Transverse colon (tissue), 3 donors: ENCODE measurements at regions not wholly inside any gene's neighbourhood (a gene's known extent, or its start where the extent isn't known, plus 50 kb on each side); places are given as distances from the start of the nearest gene placed in this dataset.
"Not testable (repeated sequence)": the region's sequence is repeated elsewhere in the genome, so short reads cannot be mapped to it uniquely, and the experiment has no call there.

ENCODE experiments used
- CTCF ChIP-seq, 5 experiments: fragments of 200-600 bp in 3 of 5; fragments of 450-650 bp in 2 of 5; sonication (generic) in 3 of 5; IDR thresholded peaks; 1 replicate in 2 of 5; 2 replicates in 3 of 5; pipeline ENCODE4 v1.5.1; 2016 to 2017; ENCODE audit warnings: antibody characterized with exemption in 5 of 5, inconsistent platforms in 3 of 5, mild to moderate bottlenecking in 2 of 5, moderate library complexity in 1 of 5
- EP300 ChIP-seq: sonication (generic); formaldehyde crosslinking; IDR thresholded peaks from one replicate; pipeline ENCODE4 v1.6.1; 2017; ENCODE audit warnings: antibody characterized with exemption, low read depth
- POLR2A ChIP-seq: fragments of 450-650 bp; IDR thresholded peaks from one replicate; pipeline ENCODE4 v1.6.1; 2016; ENCODE audit warnings: antibody characterized with exemption, mild to moderate bottlenecking, moderate library complexity

- TF ChIP-seq POLR2A; CTCF (IDR thresholded peaks at IDR 0.05); EP300: not testable (repeated sequence)
Observed at GRCh38 chr7:130957722-130958435, 223.9 kb upstream of the KLF14 start.
